Natural killer cell (primary cell): ENCODE measurements at regions not wholly inside any gene's neighbourhood (a gene's known extent, or its start where the extent isn't known, plus 50 kb on each side); places are given as distances from the start of the nearest gene placed in this dataset.

Experiments used
- ATAC-seq, 3 donors: fragments of 150-1000 bp in 2 of 3; fragments of 200-7000 bp in 1 of 3; cut with Tn5 transposase; 1 replicate in 1 of 3; 2 replicates in 2 of 3; pipeline ENCODE4 v1.10.0; 2021; ENCODE audit warnings: mild to moderate bottlenecking in 2 of 3, moderate library complexity in 2 of 3
- DNase-seq, 2 donors: peaks; one replicate each; pipeline versions ENCODE4 v3.0.0 to v3.0.0-alpha.2; 2013 to 2021; ENCODE audit warnings: mixed read lengths in 1 of 2
- H3K27ac ChIP-seq: one replicate; pipeline ENCODE4 v1.5.1; 2013; ENCODE audit warnings: mild to moderate bottlenecking, low read length
- H3K27me3 ChIP-seq: one replicate; pipeline ENCODE4 v1.6.1; 2013; ENCODE audit warnings: low read length; ENCODE audit not compliant: control insufficient read depth, insufficient read depth
- H3K36me3 ChIP-seq: one replicate; pipeline ENCODE4 v1.6.1; 2013; ENCODE audit warnings: low read length; ENCODE audit not compliant: control insufficient read depth, insufficient read depth
- H3K4me1 ChIP-seq: one replicate; pipeline ENCODE4 v1.6.1; 2013; ENCODE audit warnings: low read length; ENCODE audit not compliant: control insufficient read depth, insufficient read depth
- H3K4me3 ChIP-seq: one replicate; pipeline ENCODE4 v1.5.1; 2013; ENCODE audit warnings: low read length
- H3K9me3 ChIP-seq: one replicate; pipeline ENCODE4 v1.6.1; 2013; ENCODE audit warnings: low read length; ENCODE audit not compliant: control insufficient read depth, insufficient read depth
- H3K27ac Mint-ChIP-seq, 2 donors: one replicate each; pipeline ENCODE4 v1.8.0; 2022; ENCODE audit warnings: mild to moderate bottlenecking in 2 of 2, mixed read lengths in 2 of 2, moderate library complexity in 1 of 2
- H3K27me3 Mint-ChIP-seq, 2 donors: one replicate each; pipeline ENCODE4 v1.8.0; 2022; ENCODE audit warnings: low read depth in 2 of 2, mixed read lengths in 2 of 2
- H3K36me3 Mint-ChIP-seq: one replicate; pipeline ENCODE4 v1.8.0; 2022; ENCODE audit warnings: mixed read lengths
- H3K4me1 Mint-ChIP-seq, 2 donors: one replicate each; pipeline ENCODE4 v1.8.0; 2022; ENCODE audit warnings: mixed read lengths in 2 of 2
- H3K4me3 Mint-ChIP-seq: one replicate; pipeline ENCODE4 v1.8.0; 2022; ENCODE audit warnings: mild to moderate bottlenecking, moderate library complexity, mixed read lengths
- H3K9me3 Mint-ChIP-seq, 2 donors: one replicate each; pipeline ENCODE4 v1.8.0; 2022; ENCODE audit warnings: mixed read lengths in 2 of 2
- WGBS: methylation state at CpG from one replicate; pipeline ENCODE4 v1.1.7; 2013; ENCODE audit warnings: missing lambda C conversion rate; ENCODE audit not compliant: insufficient coverage; 5-methylcytosine and 5-hydroxymethylcytosine counted together
- intact Hi-C: fragments of 100-400 bp; cut with micrococcal nuclease; formaldehyde crosslinking; loops from one replicate; pipeline ENCODE4 v1.14.2; 2022
- TF ChIP-seq, protein P1 (sequence below): fragments of 200-600 bp; IDR thresholded peaks from one replicate; pipeline ENCODE4 v1.8.0; 2022; ENCODE audit warnings: antibody characterized with exemption

DNA sequence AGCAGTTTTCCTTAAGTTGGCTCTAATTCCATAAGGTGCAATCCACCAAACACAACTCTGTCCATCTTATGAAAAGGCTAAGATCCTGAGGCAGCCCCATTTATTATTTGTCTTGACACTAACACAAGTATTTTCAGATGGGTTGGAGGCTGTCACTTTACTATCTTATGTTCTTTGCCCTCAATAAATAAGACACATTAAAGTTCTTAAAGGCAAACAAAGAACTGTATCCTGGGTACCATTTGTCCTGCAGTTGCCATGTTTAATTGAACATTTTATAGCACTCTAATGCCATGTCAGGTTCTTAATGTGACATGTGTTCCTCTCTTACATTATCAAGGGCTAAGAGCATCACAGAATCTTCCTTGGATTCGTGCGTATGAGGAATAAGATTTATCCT, 189.5 kb upstream of the SNX2 start:
- no peak overlapping the region for H3K27ac ChIP-seq
- no peak for ATAC-seq
- no peak overlapping the region for H3K4me3 Mint-ChIP-seq
- H3K4me1 Mint-ChIP-seq: no peaks in the 10 kb centered on the region
- H3K27me3 Mint-ChIP-seq: no peaks in the 10 kb centered on the region
- TF ChIP-seq, protein P1, sequence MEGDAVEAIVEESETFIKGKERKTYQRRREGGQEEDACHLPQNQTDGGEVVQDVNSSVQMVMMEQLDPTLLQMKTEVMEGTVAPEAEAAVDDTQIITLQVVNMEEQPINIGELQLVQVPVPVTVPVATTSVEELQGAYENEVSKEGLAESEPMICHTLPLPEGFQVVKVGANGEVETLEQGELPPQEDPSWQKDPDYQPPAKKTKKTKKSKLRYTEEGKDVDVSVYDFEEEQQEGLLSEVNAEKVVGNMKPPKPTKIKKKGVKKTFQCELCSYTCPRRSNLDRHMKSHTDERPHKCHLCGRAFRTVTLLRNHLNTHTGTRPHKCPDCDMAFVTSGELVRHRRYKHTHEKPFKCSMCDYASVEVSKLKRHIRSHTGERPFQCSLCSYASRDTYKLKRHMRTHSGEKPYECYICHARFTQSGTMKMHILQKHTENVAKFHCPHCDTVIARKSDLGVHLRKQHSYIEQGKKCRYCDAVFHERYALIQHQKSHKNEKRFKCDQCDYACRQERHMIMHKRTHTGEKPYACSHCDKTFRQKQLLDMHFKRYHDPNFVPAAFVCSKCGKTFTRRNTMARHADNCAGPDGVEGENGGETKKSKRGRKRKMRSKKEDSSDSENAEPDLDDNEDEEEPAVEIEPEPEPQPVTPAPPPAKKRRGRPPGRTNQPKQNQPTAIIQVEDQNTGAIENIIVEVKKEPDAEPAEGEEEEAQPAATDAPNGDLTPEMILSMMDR: no peak
- 100% methylated on average over 2 of the region's 2 CpGs for WGBS
- H3K9me3 ChIP-seq: no peaks in the 10 kb centered on the region
- no peaks in the 10 kb centered on the region for H3K4me1 ChIP-seq
- H3K36me3 Mint-ChIP-seq: no peaks in the 10 kb centered on the region
- intact Hi-C loops: no loop called here
- H3K27ac Mint-ChIP-seq: no peak overlapping the region
- H3K36me3 ChIP-seq: no peaks in the 10 kb centered on the region
- no peak overlapping the region for H3K4me3 ChIP-seq
- H3K9me3 Mint-ChIP-seq: peaks cover 1 to 2% of the 10 kb centered on the region in 2 donors
- no peak for DNase-seq
- H3K27me3 ChIP-seq: no peaks in the 10 kb centered on the region

DNA sequence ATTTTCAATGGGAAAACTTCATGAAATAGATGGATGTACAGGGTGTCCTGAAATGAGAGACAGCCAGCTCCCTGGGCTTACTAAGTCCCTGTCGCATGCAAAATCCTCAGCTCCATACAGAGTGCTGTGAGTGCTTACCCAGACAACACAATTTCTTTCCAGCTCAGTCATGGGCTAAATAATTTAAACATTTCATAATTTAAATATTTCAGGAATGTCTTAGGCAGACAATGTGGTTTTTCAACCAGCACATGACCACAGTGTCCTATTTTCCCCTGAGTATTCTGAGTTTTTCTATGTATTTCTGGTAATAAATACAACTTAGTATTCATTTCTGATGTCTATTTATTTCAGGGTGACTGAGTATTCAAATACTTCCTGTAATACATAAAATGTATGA, 188.5 kb upstream of the SNX2 start:
- no peaks in the 10 kb centered on the region for H3K4me1 ChIP-seq
- TF ChIP-seq, protein P1: no peak
- Mint-ChIP-seq H3K27me3 (no peaks in the 10 kb centered on the region), H3K36me3 (no peaks in the 10 kb centered on the region), H3K4me1 (no peaks in the 10 kb centered on the region), H3K9me3 (peaks cover 0 to under 1% of the 10 kb centered on the region in 2 donors), H3K27ac (no peak overlapping the region), H3K4me3 (no peak overlapping the region)
- no peak for ATAC-seq
- 88% methylated on average over 1 of the region's 1 CpG for WGBS
- no peak overlapping the region for H3K27ac ChIP-seq
- no peak overlapping the region for H3K4me3 ChIP-seq
- DNase-seq: no peak
- no peaks in the 10 kb centered on the region for H3K36me3 ChIP-seq
- intact Hi-C loops: no loop called here
- no peaks in the 10 kb centered on the region for H3K27me3 ChIP-seq
- H3K9me3 ChIP-seq: no peaks in the 10 kb centered on the region

DNA sequence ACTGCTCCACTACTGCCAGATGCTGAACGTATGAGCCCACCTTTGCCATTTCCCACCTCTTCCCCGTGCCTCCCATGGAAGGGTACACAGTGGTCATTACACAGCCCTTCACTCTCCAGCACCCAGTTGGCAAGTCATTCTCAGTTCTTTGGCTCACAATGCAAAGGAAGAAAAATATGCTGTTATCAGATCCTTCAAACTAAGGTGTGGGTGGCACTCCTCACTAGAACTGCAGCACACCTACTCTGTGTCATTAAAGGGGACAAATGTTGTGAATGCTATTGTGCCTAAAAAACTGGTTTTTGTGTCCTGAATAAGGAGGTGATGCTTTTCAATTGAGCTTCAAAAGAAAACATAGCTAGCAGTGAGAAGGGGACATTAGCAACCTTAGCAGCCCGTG, 183.1 kb upstream of the SNX2 start:
- H3K4me1 Mint-ChIP-seq: no peaks in the 10 kb centered on the region
- Histone ChIP-seq H3K9me3 (no peaks in the 10 kb centered on the region), H3K27me3 (no peaks in the 10 kb centered on the region), H3K4me3 (no peak overlapping the region), H3K36me3 (no peaks in the 10 kb centered on the region), H3K4me1 (no peaks in the 10 kb centered on the region), H3K27ac (no peak overlapping the region)
- no peak overlapping the region for H3K4me3 Mint-ChIP-seq
- intact Hi-C loops: no loop called here
- no peaks in the 10 kb centered on the region for H3K36me3 Mint-ChIP-seq
- ATAC-seq (no peak), DNase-seq (no peak)
- H3K27me3 Mint-ChIP-seq: no peaks in the 10 kb centered on the region
- WGBS: 89% methylated on average over 2 of the region's 3 CpGs
- TF ChIP-seq, protein P1: no peak
- H3K9me3 Mint-ChIP-seq: peaks cover 4 to 7% of the 10 kb centered on the region in 2 donors
- H3K27ac Mint-ChIP-seq: no peak overlapping the region

DNA sequence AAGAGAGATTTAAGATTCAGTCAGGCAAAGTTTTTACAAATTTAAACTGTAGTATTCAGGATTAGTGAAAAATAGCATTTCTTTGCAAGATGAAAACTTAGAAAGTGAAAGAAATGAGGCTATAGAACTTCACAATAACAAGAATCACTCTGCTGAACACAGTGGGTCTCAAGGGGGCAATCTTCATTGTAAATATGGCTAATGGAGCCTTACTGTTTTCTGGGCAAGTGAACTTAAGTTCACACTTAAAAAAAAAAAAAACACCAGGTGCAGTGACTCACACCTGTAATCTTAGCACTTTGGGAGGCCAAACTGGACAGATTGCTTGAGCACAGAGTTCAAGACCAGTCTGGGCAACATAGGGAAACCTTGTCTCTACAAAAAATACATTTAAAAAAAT, 175.9 kb upstream of the SNX2 start:
- intact Hi-C loops: no loop called here
- no peak overlapping the region for H3K4me3 Mint-ChIP-seq
- no peaks in the 10 kb centered on the region for H3K4me1 Mint-ChIP-seq
- Histone ChIP-seq H3K27me3 (no peaks in the 10 kb centered on the region), H3K9me3 (no peaks in the 10 kb centered on the region), H3K4me3 (no peak overlapping the region), H3K36me3 (no peaks in the 10 kb centered on the region), H3K4me1 (no peaks in the 10 kb centered on the region), H3K27ac (no peak overlapping the region)
- H3K27me3 Mint-ChIP-seq: no peaks in the 10 kb centered on the region
- H3K27ac Mint-ChIP-seq: no peak overlapping the region
- TF ChIP-seq, protein P1: no peak
- peaks cover 6 to 13% of the 10 kb centered on the region in 2 donors for H3K9me3 Mint-ChIP-seq
- H3K36me3 Mint-ChIP-seq: no peaks in the 10 kb centered on the region
- DNase-seq (no peak), ATAC-seq (no peak)
